ENCODE measurements at regions not wholly inside any gene's neighbourhood (a gene's known extent, or its start where the extent isn't known, plus 50 kb on each side); places are given as distances from the start of the nearest gene placed in this dataset.
"Not testable (repeated sequence)": the region's sequence is repeated elsewhere in the genome, so short reads cannot be mapped to it uniquely, and the experiment has no call there.

DNA sequence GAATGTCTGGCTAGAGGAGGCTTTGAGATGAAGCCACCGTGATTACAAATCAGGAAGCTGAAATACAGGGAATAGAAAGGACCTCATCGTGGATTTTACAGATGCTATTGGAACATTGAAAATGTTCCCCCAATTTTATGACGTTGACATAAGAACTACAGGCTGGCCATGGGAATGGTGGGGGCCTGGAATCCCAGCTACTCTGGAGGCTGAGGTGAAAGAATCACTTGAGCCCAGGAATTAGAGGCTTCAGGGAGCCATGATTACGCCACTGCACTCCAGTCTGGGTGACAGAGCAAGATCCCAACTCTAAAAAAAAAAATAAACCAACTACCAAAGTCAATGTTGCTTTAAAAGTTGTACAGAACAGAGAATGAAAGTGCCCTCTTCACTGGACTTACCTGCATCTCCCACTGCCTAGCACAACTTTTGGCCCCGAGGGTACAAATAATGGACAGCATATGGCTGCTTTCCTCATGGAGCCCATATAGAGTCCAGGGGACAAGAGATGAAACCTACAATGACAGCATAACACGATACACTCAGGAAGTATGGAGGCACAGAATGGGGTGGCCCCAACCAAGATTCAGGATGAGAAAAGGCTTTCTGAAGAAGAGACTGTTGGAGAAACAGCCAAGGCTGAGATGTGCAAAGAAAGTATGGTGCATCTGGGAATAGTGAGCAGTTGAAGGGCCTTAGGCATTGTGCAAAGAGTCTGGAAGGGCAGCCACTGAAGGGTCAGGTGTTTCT, 254.8 kb downstream of the MYCN start:
- DNase-seq: no peak

DNA sequence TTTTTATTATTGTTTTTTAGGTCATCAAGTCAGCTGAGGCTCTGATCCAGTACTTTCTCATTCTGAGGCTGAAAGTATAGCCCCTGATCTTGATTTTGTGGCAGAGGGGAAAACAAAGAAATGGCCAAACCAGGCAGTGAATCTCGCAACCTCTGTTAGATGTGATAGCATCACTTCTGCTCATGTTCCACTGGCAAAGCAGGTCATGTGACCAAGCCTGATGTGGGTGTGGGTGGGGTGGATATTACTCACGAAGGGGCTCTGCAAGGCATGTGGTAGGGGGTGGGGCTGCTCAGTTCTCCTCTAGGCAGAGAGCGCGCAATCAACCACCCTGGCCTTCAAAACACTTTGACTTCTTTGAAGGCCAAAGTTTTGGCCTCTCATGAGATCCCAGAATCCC, 254.2 kb downstream of the MYCN start:
- no peak for DNase-seq

DNA sequence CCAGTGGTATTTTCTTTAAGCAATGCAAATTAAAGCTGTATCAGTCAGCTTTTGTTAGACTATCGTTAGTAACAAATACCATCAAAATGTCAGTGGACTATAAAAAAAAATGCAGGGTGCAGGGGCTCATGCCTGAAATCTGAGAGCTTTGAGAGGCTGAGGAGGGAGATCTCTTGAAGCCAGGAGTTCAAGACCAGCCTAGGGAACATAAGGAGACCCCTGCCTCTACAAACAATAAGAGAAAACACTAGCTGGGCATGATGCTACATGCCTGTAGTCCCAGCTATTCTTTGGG, 253.7 kb downstream of the MYCN start:
- no peak for DNase-seq

DNA sequence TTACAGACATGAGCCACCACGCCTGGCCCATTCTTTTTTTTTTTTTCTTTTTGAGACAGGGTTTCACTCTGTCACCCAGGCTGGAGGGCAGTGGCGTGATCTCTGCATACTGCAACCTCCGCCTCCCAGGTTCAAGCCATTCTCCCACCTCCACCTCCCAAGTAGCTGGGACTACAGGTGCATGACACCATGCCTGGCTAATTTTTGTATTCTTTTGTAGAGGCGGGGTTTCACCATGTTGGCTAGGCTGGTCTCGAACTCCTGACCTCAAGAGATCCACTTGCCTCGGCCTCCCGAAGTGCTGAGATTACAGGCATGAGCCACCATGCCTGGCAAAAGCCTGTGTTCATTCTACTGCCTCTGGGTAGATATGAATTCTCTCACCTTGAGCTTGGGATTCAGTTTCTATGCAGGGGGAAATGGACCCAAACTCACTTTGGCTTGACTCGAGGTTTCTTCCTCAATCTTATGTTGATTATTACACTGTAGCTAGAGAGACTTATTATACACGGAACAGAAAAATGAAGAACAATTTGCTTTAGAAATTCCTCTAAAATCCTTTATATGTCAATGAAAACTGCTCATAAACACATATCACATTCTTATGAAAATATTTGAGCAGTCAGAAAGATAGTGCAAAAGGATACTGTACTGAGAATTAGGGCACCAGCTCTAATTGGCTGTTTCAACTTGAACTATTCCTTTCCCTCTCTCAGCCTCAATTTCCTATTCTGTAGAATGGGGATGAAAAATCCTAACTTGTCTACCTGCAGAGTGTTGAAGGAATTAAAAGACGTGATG, 252.3 kb downstream of the MYCN start:
- no peak for DNase-seq

DNA sequence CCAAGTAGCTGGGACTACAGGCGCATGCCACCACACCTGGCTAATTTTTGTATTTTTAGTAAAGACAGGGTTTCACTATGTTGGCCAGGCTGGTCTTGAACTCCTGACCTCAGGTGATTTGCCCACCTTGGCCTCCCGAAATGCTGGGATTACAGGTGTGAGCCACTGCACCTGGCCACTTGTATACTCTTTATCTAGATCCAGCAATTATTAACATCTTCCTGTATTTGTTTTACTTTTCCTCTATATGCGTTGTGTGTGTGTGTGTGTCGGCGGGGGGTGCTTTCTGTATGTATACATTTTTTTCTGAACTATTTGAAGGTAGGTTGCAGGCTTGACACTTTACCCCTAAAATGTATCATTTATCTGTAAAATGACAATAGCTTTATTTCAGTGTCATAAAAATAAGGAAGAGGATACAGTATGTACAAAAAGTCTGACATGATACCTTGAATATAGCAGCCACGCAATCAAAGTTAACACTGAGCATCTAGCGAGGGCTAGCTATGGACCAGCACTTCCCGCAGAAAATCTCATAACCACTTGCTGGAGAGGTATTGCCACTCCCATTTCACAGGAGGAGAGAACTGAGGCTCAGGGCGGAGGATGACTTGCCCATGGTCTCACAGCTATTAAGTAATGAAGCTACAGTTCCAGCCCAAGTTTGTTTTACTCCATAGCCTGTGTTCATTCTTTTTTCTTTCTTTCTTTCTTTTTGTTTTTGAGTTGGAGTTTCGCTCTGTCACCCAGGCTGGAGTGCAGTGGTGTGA, 251.3 kb downstream of the MYCN start:
- no peak for DNase-seq

DNA sequence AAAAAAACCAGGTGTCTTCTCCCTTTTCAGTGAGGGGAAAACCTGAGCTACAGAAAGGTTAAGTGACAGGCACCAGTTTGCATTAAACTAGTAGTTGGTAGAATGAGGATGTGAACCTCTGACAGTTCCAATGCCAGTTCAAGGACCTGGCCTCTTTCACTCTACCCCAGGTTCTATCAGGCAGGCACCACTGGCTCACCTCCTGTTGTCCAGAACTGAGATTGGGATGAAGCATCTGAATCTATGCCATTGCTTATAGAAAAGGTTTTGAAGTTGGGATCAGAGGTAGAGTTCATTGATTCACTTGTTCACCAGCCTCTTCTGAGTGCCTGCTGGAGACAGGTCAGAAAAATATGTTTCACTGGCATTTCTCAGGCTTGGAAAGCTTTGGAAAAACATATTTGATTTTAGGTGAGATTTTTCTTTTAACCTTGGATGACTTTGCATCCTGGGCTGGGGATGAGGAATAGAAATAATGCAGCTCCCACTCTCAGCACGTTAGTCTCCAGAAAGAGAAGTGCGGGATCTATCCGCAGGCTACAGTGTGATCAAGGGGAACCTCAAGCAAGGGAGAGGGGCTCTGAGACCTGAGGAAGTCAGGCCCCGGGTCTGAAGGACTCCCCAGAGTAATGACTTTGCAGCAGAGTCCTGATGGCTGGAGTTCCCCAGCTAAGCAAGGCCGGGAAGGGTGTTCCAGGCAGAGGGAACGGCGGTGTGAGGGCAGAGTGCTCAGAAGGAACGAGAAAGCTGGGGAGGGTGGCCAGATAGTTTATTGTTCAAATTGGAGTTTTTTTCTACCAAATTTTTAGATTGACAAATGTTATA, 250.3 kb downstream of the MYCN start:
- DNase-seq: no peak

DNA sequence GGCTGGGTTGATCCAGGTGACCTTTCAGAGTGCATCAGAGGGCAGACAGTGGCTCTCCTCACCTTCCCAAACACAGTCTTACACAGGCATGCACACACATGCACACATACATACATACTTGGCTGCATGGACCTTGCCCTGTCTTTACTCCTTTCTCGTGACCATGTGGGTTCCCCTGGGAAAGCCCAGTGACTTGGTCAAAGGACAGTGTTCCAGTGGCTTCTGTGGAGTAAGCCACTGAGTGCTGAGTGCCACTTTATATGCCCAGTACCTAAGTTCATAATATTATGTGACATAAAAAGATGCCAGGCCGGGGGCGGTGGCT, 249.4 kb downstream of the MYCN start:
- DNase-seq: no peak

DNA sequence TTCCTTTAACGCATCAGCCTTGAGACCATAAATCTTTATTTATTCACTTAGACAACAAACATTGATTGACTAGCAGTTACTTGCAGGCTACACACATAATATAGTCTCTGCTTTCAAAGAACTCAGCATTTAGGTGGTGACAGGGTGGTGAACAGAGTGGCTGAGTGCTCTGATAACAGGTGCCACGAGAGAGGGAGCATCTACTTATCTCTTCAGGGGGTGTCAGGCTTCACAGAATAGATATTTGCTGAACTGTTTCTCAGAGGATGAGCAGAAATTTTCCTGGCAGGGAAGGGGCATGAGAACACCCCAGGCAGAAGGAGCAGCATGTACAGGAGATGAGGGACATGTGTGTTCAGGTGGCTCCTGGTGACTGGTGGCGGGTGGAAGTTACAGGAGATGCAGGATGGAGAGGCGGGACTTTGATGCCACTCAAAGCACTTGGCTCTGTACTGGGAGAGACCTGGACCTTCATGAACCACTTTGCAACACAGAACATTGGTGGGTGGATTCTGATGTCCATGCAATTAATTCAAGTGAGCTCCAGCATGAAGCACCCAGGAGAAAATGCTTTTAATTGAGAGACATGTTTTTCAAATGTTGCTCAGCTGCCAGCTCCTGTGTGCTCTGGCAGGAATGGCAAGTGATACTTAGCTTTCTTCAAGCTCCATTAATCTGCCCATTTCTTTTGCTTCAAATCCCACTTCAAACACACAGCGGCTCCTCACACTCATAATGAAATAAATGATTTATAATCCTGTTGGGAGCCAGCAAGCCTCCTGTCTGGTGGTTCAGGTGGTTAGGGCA, 248.9 kb downstream of the MYCN start:
- no peak for DNase-seq

DNA sequence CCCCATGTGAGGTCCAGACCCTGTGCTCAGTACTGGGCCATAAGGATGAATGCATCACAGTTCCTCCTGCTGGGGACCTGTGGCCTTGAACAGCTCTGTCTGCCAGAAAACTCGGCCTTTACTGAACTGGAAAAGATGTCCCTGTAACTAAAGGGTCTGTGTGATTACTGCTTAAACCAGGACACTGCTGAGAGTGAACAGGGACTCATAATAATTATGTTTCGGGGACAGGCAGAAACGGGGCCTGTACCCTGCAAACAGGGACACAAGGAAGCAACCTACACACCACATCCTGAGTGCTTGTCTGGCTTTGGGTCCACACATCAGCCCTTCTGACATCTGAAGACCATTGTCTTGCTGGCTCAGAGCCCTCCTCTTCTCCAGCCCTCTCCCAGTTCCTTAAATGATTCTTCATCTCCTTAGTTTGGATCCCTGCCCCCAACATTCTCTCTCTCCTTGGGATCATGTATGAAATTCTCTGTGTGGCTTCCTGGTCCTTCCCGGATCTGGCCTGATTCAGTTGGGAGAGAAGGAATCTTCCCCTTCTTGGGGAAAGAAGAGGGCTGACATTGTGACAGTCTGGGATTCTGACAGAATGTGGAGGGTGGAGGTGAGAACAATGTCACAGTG, 248.0 kb downstream of the MYCN start:
- DNase-seq: no peak

DNA sequence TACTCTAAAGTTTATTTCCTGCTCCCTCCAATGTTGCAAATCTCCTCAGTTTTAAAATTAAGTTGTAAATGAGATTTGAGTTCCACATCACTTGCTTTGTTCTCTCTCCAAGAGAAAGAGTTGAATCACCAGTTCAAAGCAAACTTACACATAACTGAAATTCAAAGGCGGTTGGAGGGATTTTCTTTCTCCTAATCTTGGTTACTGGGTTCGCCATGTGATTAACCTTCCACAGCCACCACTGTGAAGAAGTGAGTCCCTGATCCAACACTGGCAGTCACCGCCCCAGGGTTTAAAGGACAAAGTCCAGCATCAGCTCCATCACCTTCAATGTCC, 247.1 kb downstream of the MYCN start:
- DNase-seq: no peak

DNA sequence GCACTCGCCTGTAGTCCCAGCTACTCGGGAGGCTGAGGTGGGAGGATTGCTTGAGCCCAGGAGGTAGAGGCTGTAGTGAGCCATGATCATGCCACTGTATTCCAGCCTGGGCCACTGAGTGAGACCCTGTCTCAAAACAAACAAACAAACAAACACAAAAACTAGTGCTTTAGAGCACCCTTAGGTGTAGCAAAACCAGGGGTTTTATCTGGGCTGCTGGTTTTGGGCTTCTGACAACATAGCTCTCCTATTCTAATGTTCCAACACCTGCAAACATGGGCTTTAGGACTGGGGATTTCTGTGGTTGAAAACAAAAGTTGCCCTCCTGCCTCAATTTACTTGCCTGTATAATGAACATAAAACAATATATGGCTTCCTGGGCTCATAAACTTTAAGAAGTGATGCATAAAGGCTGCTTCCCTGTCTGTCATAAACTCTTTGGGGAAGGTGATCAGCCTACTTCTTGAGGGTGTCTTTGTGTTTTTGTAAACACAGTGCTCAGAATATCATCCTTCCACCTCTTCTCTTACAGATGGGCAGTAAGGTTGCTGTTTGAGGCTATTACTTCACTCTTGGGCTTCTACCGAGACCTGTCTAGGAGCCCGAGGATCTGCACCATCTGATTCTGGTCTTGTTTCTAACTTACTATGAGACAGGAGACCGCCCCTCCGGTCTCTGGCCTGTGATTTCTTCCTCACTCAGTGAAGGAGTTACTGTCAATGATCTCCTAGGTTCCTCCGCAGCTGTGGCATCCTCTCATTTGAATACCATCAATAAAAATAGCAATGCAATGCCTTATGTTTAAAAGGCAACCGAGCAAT, 246.5 kb downstream of the MYCN start:
- DNase-seq: no peak

DNA sequence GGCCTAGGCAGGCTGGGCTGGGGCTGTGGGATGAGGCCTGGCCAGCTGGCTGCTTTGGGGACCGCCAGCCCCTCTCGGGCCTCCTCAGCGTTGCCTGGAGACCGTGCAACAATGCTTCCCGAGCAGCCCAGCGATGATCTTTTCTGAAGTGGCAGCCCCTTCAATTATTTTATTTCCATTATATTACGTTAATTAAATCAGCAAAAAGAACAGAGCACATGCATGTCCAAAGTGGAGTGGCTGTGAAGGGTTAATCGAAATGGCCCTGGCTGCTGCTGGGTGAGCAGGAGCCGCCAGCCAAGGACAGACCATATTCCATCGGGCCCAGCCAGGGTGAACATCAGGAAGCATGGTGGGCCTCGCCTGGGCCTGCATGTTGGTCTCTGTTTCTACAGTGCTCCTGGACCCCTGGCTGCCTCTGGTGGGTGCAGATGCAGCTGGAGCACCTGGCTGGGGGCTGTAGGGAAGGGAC, 245.5 kb downstream of the MYCN start:
- no peak for DNase-seq

DNA sequence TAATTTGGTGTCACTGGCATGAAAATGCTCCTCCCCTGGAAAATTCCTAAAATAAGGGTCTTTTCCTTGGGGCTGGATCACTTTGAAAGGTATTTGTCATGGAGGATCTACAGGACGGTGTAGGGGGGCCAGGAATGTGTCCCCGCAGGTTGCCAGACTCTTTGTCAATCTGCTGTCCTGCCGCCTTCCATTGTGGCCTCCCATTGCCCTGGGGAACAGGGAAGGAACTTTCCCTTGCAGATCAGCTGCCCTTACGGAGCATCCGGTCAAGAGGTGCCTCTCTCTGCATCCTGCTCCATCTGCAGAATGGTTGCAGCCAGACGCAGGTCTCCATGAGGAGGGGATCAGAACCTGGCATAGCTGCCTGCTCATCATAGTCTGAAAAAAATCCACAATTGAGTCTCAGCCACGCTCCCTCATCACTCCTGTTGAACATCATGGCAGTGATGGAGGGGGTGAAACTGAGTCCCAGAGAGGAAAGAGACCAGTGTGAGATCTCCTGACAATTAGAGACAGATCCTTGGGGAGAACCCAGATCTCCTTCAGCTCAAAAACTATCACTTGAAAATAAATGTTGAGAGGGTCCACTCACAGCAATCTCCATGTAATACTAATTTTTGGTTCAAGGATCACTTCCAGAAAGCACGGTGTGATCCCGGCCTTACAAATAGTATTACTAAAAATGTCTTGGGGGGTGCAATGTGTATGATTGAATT, 244.8 kb downstream of the MYCN start:
- no peak for DNase-seq

DNA sequence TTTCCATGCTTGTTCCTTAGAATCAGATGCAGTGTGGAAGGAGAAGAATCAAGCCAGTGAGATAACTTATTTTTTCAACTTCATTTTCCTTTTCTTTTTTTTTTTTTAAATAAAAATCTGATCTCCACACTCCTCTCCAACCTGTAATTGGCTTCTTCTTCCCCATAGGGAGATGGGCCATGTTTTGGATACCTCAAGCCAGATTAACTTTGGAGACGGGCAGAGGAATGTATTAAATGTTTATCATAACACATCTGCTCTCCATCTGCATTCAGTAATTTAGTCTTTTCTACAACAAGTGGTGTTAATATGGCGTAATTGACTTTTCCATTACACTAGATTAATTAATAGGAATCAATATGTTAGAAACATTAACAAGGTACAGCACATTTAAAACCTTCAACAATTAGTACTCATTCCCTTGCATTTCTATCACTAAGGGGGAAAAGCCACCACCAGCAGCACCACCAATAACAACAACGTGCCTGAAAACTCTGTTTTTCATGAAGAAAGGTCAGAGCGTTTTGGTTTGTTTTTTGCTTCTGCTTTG, 244.1 kb downstream of the MYCN start:
- no peak for DNase-seq

DNA sequence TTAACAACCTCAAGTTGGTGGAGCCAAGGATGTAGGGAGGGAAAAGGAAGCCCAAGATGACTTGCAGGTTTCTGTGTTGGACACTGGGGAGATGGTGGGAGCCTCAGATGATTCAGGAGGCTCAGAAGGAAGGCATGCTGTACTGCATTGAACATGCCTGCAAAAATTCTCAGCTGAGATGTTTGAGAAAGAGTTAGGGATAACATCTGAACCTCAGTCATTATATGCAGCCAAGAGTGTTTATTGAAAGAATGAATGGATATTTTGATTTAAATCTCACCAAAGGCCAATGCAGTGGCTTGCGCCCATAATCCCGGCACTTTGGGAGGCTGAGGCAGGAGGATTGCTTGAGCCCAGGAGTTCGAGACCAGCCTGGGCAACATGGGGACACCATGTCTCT, 243.0 kb downstream of the MYCN start:
- no peak for DNase-seq

DNA sequence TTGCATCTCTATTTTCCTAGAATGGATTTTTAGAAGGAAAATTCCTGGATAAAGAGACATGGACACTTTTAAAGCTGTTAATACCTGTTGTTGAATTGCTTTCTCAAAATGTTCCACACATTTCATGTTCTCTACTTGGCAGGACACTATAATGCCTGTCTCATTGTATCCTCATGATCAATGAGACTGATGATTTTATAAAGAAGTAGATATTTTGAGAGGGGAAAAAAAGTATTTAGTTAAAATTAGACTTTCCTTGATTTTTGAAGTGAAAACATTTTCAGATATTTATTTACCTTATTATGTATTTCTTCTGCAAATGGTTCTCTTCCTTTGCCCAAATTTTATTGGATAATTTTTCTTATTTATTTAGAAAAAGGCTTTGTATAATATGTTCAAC, 242.5 kb downstream of the MYCN start:
- DNase-seq: no peak

DNA sequence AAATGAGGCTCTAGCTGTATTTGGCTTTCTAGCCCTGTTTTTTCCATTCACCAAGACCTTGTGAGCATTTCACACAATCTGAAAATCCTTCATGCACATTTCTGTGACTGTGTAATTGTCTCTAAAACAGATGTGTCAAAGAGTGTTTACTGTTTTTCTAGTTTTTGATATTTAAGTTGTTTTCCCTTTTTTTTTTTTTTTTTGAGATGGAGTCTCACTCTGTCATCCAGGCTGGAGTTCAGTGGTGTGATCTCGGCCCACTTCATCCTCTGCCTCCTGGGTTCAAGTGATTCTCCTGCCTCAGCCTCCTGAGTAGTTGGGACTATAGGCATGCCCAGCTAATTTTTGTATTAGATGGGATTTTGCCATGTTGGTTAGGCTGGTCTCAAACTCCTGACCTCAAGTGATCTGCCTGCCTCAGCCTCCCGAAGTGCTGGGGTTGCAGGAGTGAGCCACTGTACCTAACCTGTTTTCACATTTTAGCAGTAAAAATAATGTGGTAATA, 242.0 kb downstream of the MYCN start:
- not testable (repeated sequence) for DNase-seq

DNA sequence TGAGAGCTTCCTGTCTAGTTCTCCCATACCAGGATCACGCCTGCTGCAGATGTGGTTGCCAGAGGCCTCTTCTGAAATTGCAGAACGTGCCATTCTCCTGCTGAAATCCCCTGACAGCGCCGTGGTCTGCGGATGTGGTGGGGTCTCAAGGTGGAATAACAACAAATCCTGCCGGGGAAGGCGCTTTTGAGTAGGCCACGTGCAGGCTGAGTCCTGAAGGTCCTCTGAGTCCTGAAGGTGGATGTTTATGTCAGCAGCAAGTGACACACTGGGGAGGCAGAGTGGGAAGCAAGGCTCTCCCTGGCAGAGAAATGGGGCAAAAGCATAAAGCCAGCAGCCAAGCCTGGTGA, 241.4 kb downstream of the MYCN start:
- no peak for DNase-seq

DNA sequence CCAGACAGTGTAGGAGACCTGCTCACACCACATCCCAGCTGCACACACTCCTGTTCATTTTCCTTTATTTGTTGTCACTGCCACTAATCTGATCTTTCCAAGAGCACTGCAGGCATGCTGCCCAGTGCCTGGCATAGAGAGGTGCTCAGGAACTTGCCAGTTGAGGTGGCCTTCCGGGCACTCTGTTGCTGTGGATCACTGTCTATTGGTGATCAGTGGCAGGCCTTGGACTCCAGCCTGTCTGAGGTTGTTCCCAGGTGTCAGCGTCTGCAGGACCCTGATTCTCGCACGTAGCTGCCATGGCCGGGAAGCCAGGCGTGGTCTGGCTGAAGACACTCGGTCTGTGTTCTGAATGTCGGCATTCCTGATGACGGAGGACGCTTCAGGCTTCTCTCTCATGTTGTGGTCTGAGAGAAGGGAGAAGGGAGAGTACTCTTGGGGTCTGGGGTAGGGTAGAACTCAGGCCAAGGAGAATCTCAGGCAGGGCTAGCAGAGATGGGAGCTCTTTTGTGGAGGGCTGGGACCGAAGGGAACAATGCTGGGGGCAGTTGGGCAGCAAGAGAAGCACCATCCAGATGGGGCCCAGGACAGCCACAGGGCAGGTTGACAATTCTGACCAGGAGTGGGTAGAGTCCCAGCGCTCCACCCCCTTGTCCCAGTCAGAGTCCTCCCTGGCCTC, 240.9 kb downstream of the MYCN start:
- DNase-seq: no peak
